A549 (cell line): ENCODE measurements at regions not wholly inside any gene's neighbourhood (a gene's known extent, or its start where the extent isn't known, plus 50 kb on each side); places are given as distances from the start of the nearest gene placed in this dataset.

ENCODE experiments used
- ATAC-seq, 2 experiments: fragments of 200-7000 bp in 1 of 2; fragments of >200 bp in 1 of 2; cut with Nextera tagmentation in 1 of 2; cut with Tn5 transposase in 1 of 2; 3 replicates each; pipeline versions ENCODE4 v1.8.0 to v1.9.1; 2018 to 2020; ENCODE audit warnings: mild to moderate bottlenecking in 1 of 2, moderate library complexity in 1 of 2
- CTCF ChIA-PET: fragments of 300-600 bp; sonication (Branson Sonifier 250); formaldehyde crosslinking; extraction: SDS; loops from one replicate; lab custom pipeline; 2021; ENCODE audit warnings: antibody characterized with exemption, inconsistent platforms; lab: Yijun Ruan, JAX
- POLR2A ChIA-PET: fragments of 350-600 bp; formaldehyde crosslinking; extraction: SDS; loops from one replicate; lab custom pipeline; 2021; ENCODE audit warnings: antibody characterized with exemption, inconsistent platforms; lab: Yijun Ruan, JAX
- DNase-seq, 2 experiments: peaks; one replicate each; pipeline versions ENCODE4 v3.0.0 to v3.0.0-alpha.2; 2011 to 2016; ENCODE audit warnings: low read depth in 1 of 2, low spot score in 1 of 2
- FAIRE-seq: peaks from 2 replicates; lab custom pipeline; 2011; peaks lifted over from hg19 to GRCh38; lab: Jason Lieb, UNC
- H3K27ac ChIP-seq, 2 experiments: fragments of >200 bp; sonication (Bioruptor Twin); formaldehyde crosslinking; 3 replicates each; pipeline ENCODE4 v1.5.1; 2016 to 2017
- H3K4me1 ChIP-seq: fragments of >200 bp; sonication (Bioruptor Twin); formaldehyde crosslinking; 3 replicates; pipeline ENCODE4 v1.6.1; 2016
- H3K4me2 ChIP-seq: fragments of >200 bp; sonication (Bioruptor Twin); formaldehyde crosslinking; 3 replicates; pipeline ENCODE4 v1.6.1; 2016
- H3K4me3 ChIP-seq: fragments of >200 bp; sonication (Bioruptor Twin); formaldehyde crosslinking; 3 replicates; pipeline ENCODE4 v1.5.1; 2016
- H3K9me3 ChIP-seq: fragments of >200 bp; sonication (Bioruptor Twin); formaldehyde crosslinking; 3 replicates; pipeline ENCODE4 v1.6.1; 2016
- E2F6 ChIP-seq: IDR thresholded peaks from 2 replicates; pipeline ENCODE4 v1.6.1; 2012; ENCODE audit warnings: low read depth, borderline replicate concordance
- EHMT2 ChIP-seq: fragments of 200-600 bp; sonication (generic); IDR thresholded peaks from 2 replicates; pipeline ENCODE4 v1.6.1; 2016; ENCODE audit warnings: antibody characterized with exemption, low read depth, mild to moderate bottlenecking, moderate library complexity
- EP300 ChIP-seq, 2 experiments: fragments of >200 bp; sonication (Bioruptor Twin); formaldehyde crosslinking; IDR thresholded peaks; 2 replicates in 1 of 2; 3 replicates in 1 of 2; pipeline ENCODE4 v1.6.1; 2016 to 2017
- ESRRA ChIP-seq: fragments of 150-350 bp; IDR thresholded peaks from 2 replicates; pipeline ENCODE4 v1.6.1; 2014; ENCODE audit warnings: mild to moderate bottlenecking, low read length, borderline replicate concordance
- FOSB ChIP-seq: fragments of 250-450 bp; sonication (Bioruptor Pico); IDR thresholded peaks from 2 replicates; pipeline ENCODE4 v1.5.0; 2020; ENCODE audit warnings: mild to moderate bottlenecking, moderate library complexity
- FOSL2 ChIP-seq, 2 experiments: fragments of 450-650 bp in 1 of 2; fragments of >200 bp in 1 of 2; sonication (Bioruptor Twin) in 1 of 2; formaldehyde crosslinking; IDR thresholded peaks; 2 replicates each; pipeline versions ENCODE4 v1.5.0 to v1.6.1; 2016 to 2020; ENCODE audit warnings: mild to moderate bottlenecking in 1 of 2, moderate library complexity in 1 of 2
- FOXS1 ChIP-seq: fragments of 250-450 bp; sonication (Bioruptor Pico); IDR thresholded peaks from 2 replicates; pipeline ENCODE4 v1.5.0; 2020; ENCODE audit warnings: mild to moderate bottlenecking, moderate library complexity
- HDAC2 ChIP-seq: fragments of 200-600 bp; sonication (generic); IDR thresholded peaks from 2 replicates; pipeline ENCODE4 v1.6.1; 2016
- HOXB13 ChIP-seq: fragments of 250-450 bp; sonication (Bioruptor Pico); IDR thresholded peaks from 2 replicates; pipeline ENCODE4 v1.5.0; 2020; ENCODE audit warnings: low read depth, mild to moderate bottlenecking, moderate library complexity
- JUNB ChIP-seq: fragments of >200 bp; sonication (Bioruptor Twin); formaldehyde crosslinking; IDR thresholded peaks from 2 replicates; pipeline ENCODE4 v1.6.1; 2016
- MAZ ChIP-seq: fragments of 150-350 bp; IDR thresholded peaks from 2 replicates; pipeline ENCODE4 v1.6.1; 2014; ENCODE audit warnings: antibody characterized with exemption, low read depth, low read length, borderline replicate concordance
- MYC ChIP-seq: IDR thresholded peaks from 2 replicates; pipeline ENCODE4 v1.6.1; 2012; ENCODE audit warnings: mild to moderate bottlenecking, inconsistent platforms, low read length, improper control_type of control experiment, borderline replicate concordance
- RCOR1 ChIP-seq: fragments of 150-350 bp; IDR thresholded peaks from 2 replicates; pipeline ENCODE4 v1.6.1; 2014; ENCODE audit warnings: antibody characterized with exemption, low read length, low read depth
- RNF2 ChIP-seq: fragments of 200-600 bp; sonication (generic); IDR thresholded peaks from 2 replicates; pipeline ENCODE4 v1.6.1; 2016; ENCODE audit warnings: low read depth, mild to moderate bottlenecking, antibody characterized with exemption, moderate library complexity, borderline replicate concordance
- TP53 ChIP-seq: fragments of 250-450 bp; sonication (Bioruptor Pico); IDR thresholded peaks from 2 replicates; pipeline ENCODE4 v1.5.0; 2021; ENCODE audit warnings: mild to moderate bottlenecking, moderate library complexity
- USF2 ChIP-seq: fragments of 450-650 bp; IDR thresholded peaks from 2 replicates; pipeline ENCODE4 v1.6.1; 2014; ENCODE audit warnings: antibody characterized with exemption
- ZC3H11A ChIP-seq: fragments of 450-650 bp; IDR thresholded peaks from 2 replicates; pipeline ENCODE4 v1.6.1; 2014; ENCODE audit warnings: antibody characterized with exemption, mild to moderate bottlenecking
- ZFP36 ChIP-seq: fragments of 450-650 bp; IDR thresholded peaks from 2 replicates; pipeline ENCODE4 v1.6.1; 2014; ENCODE audit warnings: borderline replicate concordance; ENCODE audit not compliant: partially characterized antibody
- ZSCAN20 ChIP-seq: fragments of 250-450 bp; sonication (Bioruptor Pico); IDR thresholded peaks from 2 replicates; pipeline ENCODE4 v1.8.0; 2022; ENCODE audit warnings: mild to moderate bottlenecking, moderate library complexity
- WGBS: methylation state at CpG from one replicate; pipeline ENCODE4 v1.1.6; 2017; ENCODE audit errors: missing lambda C conversion rate; 5-methylcytosine and 5-hydroxymethylcytosine counted together
- TF ChIP-seq, protein P1 (sequence below): fragments of 200-600 bp; sonication (generic); IDR thresholded peaks from 2 replicates; pipeline ENCODE4 v1.6.1; 2016; ENCODE audit warnings: antibody characterized with exemption, mild to moderate bottlenecking, moderate library complexity
- TF ChIP-seq, protein P2 (sequence below): fragments of 250-450 bp; sonication (Bioruptor Pico); IDR thresholded peaks from 2 replicates; pipeline ENCODE4 v1.5.0; 2020; ENCODE audit warnings: low read depth, mild to moderate bottlenecking, moderate library complexity

GRCh38 chr18:11259469-11260150 lies 110.2 kb upstream of the PIEZO2 start (continued):
- TF ChIP-seq ZSCAN20 (CRISPR knock-in tag) (no peak), FOSB (CRISPR knock-in tag) (no peak), MYC (no peak)

- Histone ChIP-seq H3K9me3 (no peaks in the 10 kb centered on the region), H3K4me1 (no peaks in the 10 kb centered on the region), H3K4me3 (no peak overlapping the region), H3K27ac (no peak overlapping the region), H3K4me2 (no peak overlapping the region)
- ATAC-seq, result no peak
- TF ChIP-seq ZC3H11A (no peak), ZFP36 (no peak), E2F6 (no peak), FOXS1 (CRISPR knock-in tag) (no peak), TP53 (no peak), FOSL2 (IDR thresholded peaks at IDR 0.05) (no peak), FOSL2 (CRISPR knock-in tag; IDR thresholded peaks at IDR 0.05) (no peak)
- TF ChIP-seq, protein P1, sequence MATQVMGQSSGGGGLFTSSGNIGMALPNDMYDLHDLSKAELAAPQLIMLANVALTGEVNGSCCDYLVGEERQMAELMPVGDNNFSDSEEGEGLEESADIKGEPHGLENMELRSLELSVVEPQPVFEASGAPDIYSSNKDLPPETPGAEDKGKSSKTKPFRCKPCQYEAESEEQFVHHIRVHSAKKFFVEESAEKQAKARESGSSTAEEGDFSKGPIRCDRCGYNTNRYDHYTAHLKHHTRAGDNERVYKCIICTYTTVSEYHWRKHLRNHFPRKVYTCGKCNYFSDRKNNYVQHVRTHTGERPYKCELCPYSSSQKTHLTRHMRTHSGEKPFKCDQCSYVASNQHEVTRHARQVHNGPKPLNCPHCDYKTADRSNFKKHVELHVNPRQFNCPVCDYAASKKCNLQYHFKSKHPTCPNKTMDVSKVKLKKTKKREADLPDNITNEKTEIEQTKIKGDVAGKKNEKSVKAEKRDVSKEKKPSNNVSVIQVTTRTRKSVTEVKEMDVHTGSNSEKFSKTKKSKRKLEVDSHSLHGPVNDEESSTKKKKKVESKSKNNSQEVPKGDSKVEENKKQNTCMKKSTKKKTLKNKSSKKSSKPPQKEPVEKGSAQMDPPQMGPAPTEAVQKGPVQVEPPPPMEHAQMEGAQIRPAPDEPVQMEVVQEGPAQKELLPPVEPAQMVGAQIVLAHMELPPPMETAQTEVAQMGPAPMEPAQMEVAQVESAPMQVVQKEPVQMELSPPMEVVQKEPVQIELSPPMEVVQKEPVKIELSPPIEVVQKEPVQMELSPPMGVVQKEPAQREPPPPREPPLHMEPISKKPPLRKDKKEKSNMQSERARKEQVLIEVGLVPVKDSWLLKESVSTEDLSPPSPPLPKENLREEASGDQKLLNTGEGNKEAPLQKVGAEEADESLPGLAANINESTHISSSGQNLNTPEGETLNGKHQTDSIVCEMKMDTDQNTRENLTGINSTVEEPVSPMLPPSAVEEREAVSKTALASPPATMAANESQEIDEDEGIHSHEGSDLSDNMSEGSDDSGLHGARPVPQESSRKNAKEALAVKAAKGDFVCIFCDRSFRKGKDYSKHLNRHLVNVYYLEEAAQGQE, result no peak
- DNase-seq, result no peak
- ChIA-PET POLR2A (no interaction called here), CTCF (no interaction called here)
- FAIRE-seq, result no peak
- 10% methylated on average over 1 of the region's 1 CpG for WGBS
Observed at GRCh38 chr18:11258039-11258610, 108.8 kb upstream of the PIEZO2 start.

- Histone ChIP-seq H3K9me3 (no peaks in the 10 kb centered on the region), H3K27ac (no peak overlapping the region), H3K4me3 (no peak overlapping the region), H3K4me2 (no peak overlapping the region), H3K4me1 (no peaks in the 10 kb centered on the region)
- DNase-seq (no peak), ATAC-seq (no peak), FAIRE-seq (no peak)
- TF ChIP-seq, protein P2, sequence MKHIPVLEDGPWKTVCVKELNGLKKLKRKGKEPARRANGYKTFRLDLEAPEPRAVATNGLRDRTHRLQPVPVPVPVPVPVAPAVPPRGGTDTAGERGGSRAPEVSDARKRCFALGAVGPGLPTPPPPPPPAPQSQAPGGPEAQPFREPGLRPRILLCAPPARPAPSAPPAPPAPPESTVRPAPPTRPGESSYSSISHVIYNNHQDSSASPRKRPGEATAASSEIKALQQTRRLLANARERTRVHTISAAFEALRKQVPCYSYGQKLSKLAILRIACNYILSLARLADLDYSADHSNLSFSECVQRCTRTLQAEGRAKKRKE (CRISPR knock-in tag), result no peak
- TF ChIP-seq MAZ, result no peak
- no peak for TF ChIP-seq HDAC2
- TF ChIP-seq EP300 (IDR thresholded peaks at IDR 0.05), result no peak
- no peak for TF ChIP-seq RNF2
- TF ChIP-seq HOXB13, result no peak
- TF ChIP-seq JUNB, result no peak
- TF ChIP-seq USF2, result no peak
- no peak for TF ChIP-seq EHMT2
- no peak for TF ChIP-seq TP53
- TF ChIP-seq RCOR1, result no peak
- no peak for TF ChIP-seq ESRRA
- CTCF ChIA-PET, result no interaction called here
- POLR2A ChIA-PET, result no interaction called here
Observed at GRCh38 chr18:11256251-11256650, 106.9 kb upstream of the PIEZO2 start.
